NCI-H1048 (cell line): ENCODE measurements at regions not wholly inside any gene's neighbourhood (a gene's known extent, or its start where the extent isn't known, plus 50 kb on each side); places are given as distances from the start of the nearest gene placed in this dataset.
"Not testable (repeated sequence)": the region's sequence is repeated elsewhere in the genome, so short reads cannot be mapped to it uniquely, and the experiment has no call there.

Experiments used
- DNase-seq: peaks from one replicate; lab custom pipeline; 2025; lab: John Stamatoyannopoulos, UW

DNA sequence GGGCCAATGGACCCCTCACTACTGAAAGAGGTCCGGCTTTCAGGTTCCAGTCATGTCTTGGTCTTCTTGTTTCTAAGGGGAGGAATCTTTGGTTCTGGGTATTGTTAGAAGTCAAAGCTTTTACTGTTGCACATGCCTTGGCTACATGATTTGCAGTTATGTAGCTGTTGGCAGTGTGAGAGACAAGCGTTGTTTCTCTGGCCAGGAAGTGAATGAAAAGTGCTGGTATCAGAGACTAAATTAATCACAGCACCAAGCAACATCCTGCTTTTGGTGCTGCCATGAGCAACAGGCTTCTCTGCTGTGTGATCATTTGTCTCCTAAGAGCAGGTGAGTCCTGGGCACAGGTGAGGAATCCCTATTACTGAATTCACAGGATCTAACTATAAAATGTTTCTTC is 100.1 kb upstream of the PRSS3 start:
- DNase-seq, result no peak

GRCh38 chr9:33695856-33696255 is 99.5 kb upstream of the PRSS3 start:
- no peak for DNase-seq

- DNase-seq, result no peak
Measured at GRCh38 chr9:33697171-33697570, 98.2 kb upstream of the PRSS3 start.

DNA sequence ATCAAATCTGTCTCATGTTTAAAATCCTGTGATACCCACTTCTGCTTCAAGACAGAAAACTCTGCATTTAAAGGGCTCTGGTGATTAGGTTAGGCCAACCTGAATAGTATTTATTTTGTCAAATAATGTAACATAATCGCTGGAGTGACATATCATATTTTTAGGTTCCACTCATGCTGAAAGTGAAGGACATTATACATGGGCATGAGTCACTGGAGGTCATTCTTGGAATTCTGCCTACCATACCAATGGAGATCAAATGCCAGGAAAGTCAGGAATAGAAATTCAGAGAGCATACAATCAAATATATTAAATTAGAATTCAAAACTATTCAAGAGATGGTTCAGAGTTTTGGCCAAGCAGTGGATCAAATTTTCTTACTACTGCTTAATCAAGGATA is 97.1 kb upstream of the PRSS3 start:
- DNase-seq, result no peak

GRCh38 chr9:33700940-33701339 is 94.4 kb upstream of the PRSS3 start:
- DNase-seq, result not testable (repeated sequence)

DNA sequence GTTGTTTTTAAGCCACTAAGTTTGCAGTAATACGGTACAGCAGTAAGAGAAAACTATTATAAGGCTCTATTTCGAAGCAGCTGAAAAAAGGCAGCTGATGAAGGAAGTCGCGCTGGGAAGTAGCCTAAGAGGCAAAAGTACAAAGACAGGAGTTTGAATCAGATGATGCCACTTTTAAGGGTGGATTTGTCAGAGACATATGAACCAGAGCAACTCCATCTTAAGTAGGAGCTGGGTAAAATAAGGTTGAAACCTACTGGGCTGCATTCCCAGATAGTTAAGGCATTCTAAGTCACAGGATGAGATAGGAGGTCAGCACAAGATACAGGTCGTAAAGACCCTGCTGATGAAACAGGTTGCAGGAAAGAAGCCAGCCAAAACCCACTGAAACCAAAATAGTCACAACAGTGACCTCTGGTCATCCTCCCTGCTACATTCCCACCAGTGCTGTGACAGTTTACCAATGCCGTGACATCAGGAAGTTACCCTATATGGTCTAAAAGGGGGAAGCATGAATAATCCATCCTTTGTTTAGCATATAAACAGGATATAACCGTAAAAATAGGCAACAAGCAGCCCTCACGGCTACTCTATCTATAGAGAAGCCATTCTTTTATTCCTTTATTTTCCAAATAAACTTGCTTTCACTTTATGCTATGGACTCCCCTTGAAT is 91.8 kb upstream of the PRSS3 start:
- no peak for DNase-seq

GRCh38 chr9:33705440-33705839 is 89.9 kb upstream of the PRSS3 start:
- not testable (repeated sequence) for DNase-seq

DNA sequence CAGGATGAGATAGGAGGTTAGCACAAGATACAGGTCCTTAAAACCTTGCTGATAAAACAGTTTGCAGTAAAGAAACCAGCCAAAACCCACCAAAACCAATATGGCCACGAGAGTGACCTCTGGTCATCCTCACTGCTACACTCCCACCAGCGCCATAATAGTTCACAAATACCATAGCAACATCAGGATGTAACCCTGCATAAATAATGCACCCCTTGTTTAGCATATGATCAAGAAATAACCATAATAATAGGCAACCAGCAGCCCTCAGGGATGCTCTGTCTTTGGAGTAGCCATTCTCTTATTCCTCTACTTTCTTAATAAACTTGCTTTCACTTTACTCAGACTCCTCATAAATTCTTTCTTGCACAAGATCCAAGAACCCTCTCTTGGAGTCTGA is 86.9 kb upstream of the PRSS3 start:
- no peak for DNase-seq

- DNase-seq, result no peak
Measured at GRCh38 chr9:33709269-33709668, 86.1 kb upstream of the PRSS3 start.

- not testable (repeated sequence) for DNase-seq
Measured at GRCh38 chr9:33711418-33711817, 83.9 kb upstream of the PRSS3 start.

GRCh38 chr9:33714989-33715388 is 80.4 kb upstream of the PRSS3 start:
- no peak for DNase-seq

DNA sequence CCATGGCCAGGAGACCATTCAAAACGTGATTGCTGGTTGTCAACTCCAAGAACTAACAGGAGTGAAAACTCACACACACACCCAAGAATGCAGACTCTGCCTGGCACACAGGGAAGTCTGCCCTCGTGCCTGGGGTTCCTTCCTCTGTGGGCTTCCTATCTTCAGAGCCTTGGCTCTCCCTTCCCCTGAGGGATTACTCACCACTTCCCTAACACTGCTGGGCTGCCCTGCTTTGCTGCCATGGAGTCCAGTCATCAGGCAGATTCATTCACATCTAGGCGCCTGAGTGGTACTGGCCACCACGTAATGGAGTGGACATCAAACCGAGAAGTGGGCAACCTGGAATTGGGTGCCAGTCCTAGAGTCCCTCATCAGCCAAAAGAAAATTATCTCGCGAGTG is 76.4 kb upstream of the PRSS3 start:
- no peak for DNase-seq

DNA sequence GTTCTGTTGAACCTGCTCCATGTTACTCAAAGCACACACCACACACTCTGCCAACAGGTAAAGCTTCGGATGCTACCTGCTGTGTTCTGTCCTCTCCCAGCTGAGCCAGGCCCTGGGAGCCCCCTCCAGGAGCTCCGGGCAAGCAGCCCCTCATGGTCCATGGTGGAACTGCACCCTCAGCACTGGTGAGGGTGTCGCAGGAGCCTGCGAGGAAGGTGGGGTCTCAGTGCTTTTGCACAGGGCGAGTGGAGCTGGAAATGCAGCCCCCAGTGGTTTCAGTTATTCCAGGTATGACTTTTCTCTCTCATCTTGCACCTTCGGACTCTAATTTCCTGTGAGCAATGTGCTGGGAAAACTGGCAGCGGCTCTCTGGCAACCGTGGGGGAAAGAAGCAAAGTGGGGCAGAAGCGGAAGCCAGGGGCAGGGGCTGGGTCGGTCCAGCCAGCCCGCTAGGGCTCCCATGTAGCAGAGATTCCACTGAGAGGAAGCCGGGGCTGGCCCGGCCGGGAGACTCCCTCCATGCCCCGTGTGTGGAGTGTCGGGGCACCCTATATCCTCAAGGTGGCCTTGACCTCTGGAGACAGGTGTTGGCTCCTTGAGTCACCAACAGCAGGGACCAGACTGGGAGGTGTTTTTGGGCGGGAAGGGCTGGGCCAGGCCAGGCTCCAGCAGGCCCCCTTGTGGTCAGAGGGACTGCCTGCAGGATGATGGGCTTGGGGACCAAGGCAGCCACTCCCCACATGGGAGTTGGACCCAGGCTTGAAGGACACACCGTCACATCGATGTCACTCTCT is 75.6 kb upstream of the PRSS3 start:
- no peak for DNase-seq

GRCh38 chr9:33721674-33722358 is 73.5 kb upstream of the PRSS3 start:
- peak; percentile 55 for DNase-seq

GRCh38 chr9:33722359-33722675 is 73.0 kb upstream of the PRSS3 start:
- DNase-seq, result no peak

DNA sequence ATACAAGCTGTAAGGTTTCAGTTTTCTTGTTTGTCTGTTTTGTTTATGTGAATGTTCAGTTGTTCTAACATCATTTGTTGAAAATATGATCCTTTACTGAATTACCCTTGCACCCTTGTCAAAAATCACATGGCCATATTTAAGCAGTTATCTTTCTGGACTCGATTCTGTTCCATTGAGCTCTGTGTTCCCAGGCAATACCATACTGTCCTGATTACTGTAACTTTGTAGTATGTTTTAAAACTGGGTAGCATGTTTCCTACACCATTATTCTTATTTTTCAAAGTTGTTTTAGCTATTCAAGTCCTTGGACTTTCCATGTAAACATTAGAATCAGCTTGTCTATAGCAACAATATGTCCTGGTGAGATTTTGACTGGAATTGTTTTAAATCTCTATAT is 66.7 kb upstream of the PRSS3 start:
- DNase-seq, result no peak

DNA sequence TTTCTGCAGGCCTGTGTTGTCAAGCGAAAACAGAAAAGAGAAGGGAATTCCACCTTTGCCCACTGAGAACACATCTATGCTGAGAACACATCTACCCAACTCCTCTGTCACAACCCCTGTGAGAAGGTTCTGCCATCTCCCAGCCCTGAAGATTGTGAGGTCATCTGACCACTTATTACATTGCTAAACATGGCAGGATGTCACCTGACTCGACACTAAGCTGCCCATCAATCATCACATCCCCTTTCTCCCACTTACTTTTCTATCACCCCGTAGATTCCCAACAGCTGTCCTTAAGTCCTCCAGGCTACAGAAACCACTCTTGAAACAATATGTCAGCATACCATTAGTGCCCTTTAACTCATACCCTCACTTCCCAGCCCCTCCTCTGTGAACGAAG is 64.2 kb upstream of the PRSS3 start:
- DNase-seq, result no peak

DNA sequence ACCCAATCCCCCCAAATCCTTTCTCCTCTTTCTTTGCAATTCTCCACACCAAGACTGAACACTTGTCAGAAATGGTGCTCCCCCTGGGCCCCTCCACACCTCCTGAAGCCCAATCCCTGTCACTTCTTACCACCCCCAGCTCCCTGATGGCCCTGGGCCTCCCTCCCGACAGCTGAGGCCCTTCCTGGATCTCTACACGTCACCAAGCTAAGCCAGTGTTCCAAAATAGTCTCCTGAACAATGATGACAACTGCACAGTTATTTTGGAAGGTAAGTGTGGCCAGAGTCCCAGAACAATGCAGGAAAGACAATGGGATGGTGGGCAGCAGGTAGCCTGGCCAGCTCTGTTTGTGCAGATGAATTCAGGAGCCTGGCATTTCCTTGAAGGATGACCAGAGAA is 63.7 kb upstream of the PRSS3 start:
- DNase-seq, result no peak

GRCh38 chr9:33734247-33734940 is 61.0 kb upstream of the PRSS3 start:
- DNase-seq, result not testable (repeated sequence)

- DNase-seq, result not testable (repeated sequence)
Measured at GRCh38 chr9:33734941-33735835, 60.2 kb upstream of the PRSS3 start.

DNA sequence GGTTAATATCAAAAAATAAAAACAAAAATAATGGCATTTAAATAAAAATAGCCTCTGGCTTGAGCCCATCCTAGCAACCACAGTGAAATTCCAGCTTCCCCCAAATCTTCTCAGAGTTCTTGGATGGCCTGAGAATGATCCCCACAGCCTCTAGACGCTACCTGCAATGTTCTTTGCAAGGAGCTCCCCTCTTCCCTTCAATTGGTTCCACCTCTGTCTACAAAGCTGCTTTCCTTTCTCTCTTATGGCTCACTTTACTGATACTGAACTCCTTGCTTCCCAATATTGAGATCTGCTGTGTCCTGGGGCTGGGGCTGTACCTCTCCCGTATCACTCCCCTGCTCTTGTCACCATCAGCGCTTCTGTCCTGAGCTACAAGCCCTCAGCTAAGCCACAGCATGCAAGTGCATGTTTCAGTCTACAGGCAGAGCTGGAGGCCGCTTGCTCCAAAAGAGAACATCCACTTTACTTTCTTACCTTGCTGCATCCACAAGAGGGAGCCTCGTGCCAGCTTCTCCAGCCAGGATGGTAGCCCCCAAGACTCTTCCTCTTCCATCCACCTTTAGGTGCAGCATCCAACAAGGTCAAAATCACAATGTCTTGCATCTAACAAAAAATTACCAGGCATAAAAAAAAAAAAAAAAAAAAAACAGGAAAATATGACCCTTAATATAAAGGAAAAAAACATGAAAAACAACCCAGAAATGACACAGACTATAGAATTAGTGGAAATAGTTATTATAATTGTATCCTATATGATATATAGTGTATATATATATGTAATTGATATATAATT is 57.4 kb upstream of the PRSS3 start:
- DNase-seq, result no peak
